ENCODE measurements at regions not wholly inside any gene's neighbourhood (a gene's known extent, or its start where the extent isn't known, plus 50 kb on each side); places are given as distances from the start of the nearest gene placed in this dataset.

DNA sequence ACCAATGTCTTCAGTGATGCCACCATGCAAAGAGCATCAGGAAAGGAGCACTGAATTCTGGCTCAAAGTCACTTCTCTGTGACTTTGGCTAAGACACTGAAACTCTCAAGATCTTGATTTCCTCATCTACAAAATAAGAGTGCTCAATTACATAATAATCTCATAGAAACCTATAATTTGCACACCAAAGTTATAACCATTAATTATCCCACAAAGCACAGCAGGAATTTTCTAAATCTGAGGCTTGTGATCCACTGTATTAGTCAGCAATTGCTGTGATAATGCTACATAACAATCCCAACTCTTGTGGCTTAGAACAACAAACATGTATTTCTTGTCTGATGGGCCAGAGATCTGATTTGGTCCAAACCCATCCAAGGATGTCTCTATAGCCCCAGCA lies 108.7 kb downstream of the PSMG1 start:
- TF ChIP-seq, protein P1, sequence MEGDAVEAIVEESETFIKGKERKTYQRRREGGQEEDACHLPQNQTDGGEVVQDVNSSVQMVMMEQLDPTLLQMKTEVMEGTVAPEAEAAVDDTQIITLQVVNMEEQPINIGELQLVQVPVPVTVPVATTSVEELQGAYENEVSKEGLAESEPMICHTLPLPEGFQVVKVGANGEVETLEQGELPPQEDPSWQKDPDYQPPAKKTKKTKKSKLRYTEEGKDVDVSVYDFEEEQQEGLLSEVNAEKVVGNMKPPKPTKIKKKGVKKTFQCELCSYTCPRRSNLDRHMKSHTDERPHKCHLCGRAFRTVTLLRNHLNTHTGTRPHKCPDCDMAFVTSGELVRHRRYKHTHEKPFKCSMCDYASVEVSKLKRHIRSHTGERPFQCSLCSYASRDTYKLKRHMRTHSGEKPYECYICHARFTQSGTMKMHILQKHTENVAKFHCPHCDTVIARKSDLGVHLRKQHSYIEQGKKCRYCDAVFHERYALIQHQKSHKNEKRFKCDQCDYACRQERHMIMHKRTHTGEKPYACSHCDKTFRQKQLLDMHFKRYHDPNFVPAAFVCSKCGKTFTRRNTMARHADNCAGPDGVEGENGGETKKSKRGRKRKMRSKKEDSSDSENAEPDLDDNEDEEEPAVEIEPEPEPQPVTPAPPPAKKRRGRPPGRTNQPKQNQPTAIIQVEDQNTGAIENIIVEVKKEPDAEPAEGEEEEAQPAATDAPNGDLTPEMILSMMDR (conservative IDR thresholded peaks at IDR 0.05; ENCODE audit: low read depth, low read length): no peak
- TF ChIP-seq POLR2A (IDR thresholded peaks at IDR 0.05; ENCODE audit: low read depth, low read length): no peak
